NAMALWA (cell line): ENCODE measurements at regions not wholly inside any gene's neighbourhood (a gene's known extent, or its start where the extent isn't known, plus 50 kb on each side); places are given as distances from the start of the nearest gene placed in this dataset.
A peak's percentile ranks its signal among the peaks of the same experiment; 100 is the strongest.
"Not testable (repeated sequence)": the region's sequence is repeated elsewhere in the genome, so short reads cannot be mapped to it uniquely, and the experiment has no call there.

Source experiments
- DNase-seq: peaks from one replicate; pipeline ENCODE4 v3.0.0-alpha.2; 2015; ENCODE audit warnings: low spot score

DNA sequence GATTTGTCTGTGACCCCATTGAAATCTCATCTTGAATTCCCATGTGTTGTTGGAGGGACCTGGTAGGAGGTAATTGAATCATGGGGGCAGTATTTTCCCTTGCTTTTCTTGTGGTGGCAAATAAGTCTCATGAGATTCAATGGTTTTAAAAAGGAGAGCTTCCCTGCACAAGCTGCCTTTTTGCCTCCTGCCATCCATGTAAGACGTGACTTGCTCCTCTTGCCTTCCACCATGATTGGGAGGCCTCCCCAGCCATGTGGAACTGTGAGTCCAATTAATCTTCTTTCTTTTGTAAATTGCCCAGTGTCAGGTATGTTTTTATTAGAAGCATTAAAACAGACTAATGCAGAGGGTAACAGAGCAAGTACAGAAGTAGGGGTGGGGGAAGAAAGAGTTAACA, 1097.0 kb upstream of the ADGRB3 start:
- DNase-seq, result no peak

DNA sequence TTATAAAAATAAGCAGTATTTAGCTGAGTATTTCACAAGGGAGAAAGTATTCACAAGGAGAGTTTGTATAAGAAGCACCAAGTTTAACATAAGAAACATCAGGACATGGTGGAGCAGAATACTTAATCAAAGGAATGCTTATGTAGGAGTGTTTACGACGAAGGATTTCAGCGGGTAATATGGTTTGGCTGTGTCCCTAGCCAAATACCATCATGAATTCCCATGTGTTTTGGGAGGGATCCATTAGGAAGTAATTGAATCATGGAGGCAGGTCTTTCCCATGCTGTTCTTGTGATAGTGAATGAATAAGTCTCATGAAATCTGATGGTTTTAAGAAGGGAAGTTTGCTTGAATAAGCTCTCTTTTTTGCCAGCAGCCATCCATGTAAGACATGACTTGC, 1099.1 kb upstream of the ADGRB3 start:
- DNase-seq, result no peak

DNA sequence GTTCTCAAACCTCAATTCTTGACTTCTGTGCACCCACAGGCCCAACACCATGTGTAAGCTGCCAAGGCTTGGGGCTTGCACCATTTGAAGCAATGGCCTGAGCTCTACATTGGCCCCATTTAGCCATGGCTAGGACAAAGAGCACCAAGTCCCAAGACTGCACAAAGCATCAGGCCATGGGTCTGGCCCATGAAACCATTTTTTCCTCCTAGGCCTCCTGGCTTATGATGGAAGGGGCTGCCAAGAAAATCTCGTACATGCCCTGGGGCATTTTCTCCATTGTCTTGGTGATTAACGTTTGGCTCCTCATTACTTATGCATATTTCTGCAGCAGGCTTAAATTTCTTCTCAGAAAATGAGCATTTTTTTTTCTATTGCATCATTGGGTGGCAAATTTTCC, 1128.7 kb upstream of the ADGRB3 start:
- no peak for DNase-seq

DNA sequence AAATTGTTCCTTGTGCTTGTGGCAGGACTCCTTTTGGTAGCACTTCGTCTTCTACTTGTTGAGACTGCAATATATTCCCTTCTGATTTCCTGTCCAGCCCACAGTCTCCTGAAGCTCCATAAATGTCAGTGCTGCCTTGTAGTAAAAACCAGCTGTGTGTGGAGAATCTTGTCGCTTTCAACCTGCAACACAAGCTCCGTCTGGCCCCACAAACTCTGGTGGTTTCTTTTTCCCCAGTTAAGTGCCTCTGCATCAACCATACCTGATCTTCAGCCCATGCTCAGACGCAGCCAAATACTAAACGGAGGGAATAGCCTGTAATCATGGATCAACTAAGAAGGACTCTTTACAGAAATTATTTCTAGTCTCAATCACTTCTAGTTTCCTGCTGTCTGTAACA, 1133.3 kb upstream of the ADGRB3 start:
- DNase-seq, result no peak

DNA sequence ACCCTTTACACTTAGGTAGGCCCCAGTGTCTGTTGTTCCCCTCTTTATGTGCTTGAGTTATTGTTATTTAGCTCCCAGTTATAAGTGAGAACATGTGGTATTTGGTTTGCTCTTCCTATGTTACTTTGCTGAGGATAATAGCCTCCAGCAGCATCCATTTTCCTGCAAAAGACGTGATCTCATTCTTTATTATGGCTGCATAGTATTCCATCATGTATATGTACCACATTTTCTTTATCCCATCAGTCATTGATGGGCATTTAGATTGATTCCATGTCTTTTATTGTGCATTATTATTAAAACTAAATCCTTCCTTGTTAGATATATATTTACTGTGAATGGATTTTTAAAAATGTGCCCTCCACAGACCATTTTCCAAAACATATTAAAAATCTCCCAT, 1137.3 kb upstream of the ADGRB3 start:
- no peak for DNase-seq

DNA sequence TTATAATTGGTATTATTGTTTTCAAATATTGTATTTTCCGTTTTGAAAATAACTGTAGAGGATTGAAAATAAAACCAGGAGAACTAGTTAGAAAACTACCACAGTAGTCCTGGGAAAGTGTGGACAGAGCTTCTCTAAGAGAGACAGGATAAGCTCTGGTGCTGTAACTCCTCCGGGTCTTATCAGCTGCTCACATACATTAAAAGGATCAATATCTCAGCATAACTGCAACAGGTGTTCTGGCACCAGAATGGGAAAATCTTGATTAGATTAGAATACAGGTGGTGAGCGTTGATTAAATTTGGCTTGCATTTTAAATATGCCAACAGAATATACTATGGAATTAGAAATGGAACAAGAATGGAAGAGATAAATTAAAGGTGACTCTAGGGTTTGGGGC, 1138.9 kb upstream of the ADGRB3 start:
- DNase-seq, result no peak

DNA sequence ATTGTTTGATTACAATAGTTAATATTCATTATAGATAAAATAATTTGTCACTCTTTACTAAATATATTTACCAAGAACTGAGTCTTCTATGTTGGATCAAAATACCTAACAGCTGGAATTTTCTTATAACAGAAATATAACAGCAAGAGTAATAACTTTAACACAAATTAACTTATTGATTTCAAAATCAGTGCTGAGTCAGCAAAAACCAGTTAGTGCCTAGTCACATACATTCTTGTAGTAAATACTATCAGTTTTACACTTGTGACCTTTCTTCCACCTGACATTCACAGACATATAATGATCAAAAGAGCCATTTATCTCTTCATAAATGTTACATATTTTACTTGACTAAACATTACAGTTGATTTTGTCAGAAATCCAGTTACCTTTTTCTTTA, 1141.4 kb upstream of the ADGRB3 start:
- no peak for DNase-seq

DNA sequence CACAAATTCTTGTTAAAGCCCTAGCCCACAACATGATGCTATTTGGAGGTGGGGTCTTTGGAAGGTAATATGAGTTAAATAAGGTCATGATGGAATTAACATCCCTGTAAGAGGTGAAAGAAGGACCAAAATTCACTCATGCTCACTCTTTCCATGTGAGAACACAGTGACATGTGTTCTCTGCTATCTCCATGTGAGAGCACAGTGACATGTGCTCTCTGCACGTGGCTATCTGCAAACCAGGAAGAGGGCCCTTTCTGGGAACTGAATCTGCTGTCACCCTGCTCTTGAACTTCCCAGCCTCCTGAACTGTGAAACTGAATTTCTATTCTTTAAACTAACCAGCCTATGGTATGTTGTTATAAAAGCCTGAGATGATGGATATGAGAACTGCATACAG, 1159.4 kb upstream of the ADGRB3 start:
- no peak for DNase-seq

DNA sequence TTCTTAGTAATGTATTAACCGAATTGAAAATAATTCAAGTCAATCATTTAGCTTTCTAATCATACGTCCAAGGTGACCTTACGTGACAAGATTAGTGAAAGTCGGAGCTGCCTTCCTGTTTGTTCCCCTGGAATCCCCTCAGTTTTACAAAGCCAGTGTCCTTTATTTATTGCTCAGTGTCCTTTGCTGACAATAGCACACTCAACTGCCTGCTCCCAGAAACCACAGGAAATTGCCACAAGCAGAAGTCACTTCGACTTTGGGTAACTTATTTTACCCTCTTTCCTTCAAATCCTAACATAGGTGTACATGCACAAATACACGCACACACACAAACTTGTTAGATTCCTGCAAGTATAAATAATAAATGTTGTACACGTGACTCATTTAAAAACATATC, 1167.7 kb upstream of the ADGRB3 start:
- DNase-seq, result no peak

DNA sequence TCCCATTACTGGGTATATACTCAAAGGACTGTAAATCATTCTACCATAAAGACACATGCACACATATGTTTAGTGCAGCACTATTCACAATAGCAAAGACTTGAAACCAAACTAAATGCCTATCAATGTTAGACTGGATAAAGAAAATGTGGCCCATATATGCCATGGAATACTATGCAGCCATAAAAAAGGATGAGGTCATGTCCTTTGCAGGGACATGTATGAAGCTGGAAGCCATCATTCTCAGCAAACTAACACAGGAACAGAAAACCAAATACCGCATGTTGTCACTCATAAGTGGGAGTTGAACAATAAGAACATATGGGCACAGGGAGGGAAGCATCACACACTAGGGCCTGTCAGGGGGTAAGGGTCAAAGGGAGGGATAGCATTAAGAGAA, 1172.4 kb upstream of the ADGRB3 start:
- DNase-seq, result not testable (repeated sequence)

DNA sequence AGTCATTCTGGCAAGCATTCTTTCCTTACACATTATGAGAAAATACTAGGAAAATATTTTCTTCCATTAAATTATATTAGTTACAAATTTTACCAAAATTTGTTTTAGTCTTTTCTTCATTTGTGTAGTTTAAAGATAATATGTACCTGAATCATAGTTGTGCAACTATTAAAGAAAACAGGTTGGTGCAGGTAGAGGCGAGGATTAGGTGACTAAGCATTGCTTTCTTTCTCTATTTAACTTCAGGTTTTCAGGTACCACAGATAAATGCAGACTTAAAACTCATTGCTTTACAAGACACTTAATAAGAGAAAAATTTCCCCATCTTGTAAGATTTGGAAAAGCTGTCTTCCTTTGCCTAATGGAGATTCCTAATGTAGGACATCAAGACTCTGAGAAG, 1175.5 kb upstream of the ADGRB3 start:
- DNase-seq, result no peak

DNA sequence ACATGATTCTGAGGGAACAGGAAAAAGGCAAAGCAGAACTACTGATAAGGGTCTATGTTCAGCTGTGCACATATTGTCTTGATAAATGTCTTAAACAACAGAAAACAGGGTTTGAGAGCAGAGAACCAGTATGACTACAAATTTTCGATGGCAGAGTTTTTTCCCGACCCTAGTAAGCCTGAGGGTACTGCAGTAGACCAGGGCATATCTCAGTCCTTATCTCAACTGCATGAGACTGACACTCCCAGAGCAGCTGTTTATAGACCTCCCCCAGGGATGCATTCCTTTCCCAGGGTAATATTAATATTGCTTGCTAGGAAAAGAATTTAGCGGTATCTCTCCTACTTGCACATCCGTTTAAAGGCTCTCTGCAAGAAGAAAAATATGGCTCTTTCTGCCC, 1176.8 kb upstream of the ADGRB3 start:
- DNase-seq, result peak; percentile 8

DNA sequence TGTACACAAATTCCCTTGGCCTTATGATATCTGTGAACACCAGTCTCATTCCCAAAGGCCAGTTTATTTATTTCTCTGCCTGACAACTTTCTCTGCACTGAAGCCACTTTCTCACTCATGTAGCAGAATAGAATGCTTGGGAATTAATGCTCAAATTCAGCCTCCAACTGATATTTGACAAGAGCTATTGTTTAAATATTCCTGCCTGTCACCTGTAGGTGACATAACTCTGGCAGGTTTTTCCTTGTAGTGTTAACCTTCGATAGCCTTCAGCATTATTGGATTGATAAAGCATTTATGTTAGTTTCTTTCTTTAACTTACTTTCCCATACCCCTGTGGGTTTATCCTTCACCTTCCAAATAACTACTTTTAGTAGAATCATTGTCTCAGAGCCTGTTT, 1183.2 kb upstream of the ADGRB3 start:
- DNase-seq, result no peak

DNA sequence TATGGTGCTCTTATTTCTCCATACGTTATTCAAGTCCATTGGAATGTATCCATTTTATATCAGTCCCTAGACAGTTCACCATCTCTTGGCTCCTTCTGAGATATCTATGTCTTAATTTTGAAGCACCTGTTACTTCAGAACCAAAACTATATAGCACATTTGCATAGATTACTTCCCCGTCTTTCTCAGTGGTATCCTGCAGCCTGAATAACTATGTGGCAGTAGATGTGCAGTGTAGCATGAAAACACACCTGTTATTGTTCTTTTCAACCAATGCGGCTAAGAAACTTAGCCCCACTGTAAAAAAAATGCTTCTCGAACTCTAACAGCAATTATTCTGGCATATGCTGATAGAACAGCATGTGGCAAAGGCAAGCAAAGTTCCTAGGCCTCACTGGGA, 1184.4 kb upstream of the ADGRB3 start:
- peak; percentile 13 for DNase-seq

DNA sequence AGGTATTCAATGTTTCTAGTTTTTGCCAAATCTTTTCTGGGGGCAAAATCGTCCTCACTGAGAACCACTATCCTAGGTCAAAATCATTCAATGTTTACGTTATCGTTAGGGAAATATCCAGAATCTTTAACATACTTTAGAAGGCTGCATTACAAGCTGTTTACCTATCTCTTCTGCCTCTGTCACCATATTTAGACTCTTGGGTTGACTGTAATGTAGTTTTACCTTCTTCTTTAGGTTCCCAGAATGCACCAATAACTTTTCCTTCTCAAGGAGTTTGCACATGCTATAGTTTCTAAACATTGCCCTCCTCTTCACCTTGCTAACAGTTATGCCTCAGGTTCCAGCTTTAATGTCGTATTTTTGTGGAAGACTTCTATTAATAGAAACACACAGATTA, 1185.5 kb upstream of the ADGRB3 start:
- no peak for DNase-seq

DNA sequence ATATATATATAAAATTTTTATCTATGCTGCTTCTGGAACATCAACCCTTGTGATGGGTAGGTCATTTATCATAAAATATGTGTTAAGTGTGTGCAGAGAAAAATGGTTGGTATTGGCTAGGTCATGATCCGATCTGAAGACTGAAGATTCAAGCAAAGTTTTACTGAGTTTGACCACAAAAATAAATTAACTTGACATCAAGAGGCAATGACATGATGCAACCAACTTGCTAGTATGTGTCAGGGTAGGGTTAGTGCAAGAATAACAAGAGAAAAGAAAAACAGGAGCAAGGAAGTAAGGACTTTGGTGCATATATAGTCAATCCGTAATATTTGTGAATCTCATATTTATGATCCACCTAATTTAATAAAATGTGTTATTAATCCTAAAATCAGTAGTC, 1202.0 kb upstream of the ADGRB3 start:
- DNase-seq, result no peak

DNA sequence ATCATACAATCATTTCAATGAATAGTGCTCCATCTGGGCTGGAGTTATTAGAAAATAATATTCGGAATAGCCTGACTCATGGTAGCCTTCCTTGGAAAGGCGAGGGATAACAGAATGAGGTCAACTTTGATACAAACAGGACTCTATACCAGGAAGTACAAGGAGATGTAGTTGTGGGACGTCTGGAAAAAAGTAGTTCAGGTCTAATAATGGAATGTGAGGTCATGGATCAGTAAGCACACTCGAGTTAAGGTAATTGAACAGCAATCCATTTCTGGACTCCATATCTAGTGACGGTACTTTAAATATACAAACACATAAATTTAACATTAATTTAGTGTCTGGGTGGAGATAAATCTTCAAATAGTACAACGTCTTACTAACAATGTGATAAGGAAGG, 1204.0 kb upstream of the ADGRB3 start:
- no peak for DNase-seq

DNA sequence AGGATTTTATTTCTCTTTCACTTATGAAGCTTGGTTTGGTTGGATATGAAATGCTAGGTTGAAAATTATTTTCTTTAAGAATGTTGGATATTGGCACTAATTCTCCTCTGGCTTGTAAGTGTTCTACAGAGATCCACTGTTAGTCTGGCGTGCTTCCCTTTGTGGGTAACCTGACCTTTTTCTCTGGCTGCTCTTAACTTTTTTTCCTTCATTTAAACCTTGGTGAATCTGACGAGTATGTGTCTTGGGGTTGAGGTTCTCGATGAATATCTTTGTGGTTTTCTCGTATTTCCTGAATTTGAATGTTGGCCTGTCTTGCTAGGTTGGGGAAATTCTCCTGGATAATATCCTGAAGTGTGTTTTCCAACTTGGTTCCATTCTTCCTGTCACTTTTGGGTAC, 1208.4 kb upstream of the ADGRB3 start:
- DNase-seq, result not testable (repeated sequence)

DNA sequence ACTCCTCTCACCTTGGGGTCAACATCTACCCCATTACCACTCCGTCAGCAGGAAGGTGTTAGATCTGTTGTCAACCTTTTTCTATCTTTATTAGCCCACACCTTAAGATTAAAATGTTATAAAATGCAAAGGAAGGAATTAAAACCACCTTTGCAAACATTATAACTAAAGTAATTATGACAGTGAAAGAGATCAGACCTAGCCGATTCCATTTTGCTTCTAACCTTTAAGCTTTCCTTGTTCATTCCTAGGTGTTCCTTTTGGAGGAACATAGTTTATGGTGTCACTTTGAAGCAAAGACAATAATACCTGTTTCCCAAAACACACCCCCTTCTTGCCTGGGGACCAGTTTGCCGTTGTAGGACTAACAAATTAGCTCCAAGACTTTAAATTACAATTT, 1223.0 kb upstream of the ADGRB3 start:
- no peak for DNase-seq

DNA sequence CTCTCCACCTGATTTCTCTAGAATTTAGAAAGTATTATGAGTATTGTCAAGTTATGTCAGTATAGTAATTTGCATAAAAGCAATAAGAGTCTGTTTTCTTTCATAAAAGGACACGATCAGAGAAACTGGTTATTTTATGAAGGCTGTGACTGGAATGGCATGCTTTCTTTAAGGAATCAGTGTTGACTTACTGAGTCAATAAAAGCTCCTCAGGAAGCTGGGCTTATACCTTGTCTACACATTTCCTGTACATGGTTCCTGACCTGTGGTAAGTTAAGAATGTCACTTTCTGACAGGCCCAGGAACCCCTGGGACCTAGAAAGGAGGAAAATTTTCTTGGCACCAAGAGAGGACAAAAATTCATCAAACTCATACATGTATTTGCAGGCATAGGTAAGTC, 1224.0 kb upstream of the ADGRB3 start:
- DNase-seq, result no peak

DNA sequence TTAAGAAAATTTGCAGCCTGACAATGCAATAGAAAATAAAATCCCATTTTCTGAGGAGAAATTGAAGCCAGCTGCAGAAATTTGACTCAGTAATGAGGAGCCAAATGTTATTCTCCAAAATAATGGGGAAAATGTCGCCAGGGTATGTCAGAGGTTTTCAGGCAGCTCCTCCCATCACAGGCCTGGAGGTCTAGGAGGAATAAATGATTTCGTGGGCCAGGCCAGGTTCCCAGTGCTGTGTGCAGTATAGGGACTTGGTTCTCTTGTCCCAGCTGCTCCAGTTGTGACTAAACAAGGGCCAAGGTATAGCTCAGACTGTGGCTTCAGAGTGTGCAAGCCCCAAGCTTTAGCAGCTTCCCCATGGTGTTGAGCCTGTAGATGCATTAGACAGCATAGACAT, 1240.8 kb upstream of the ADGRB3 start:
- no peak for DNase-seq

DNA sequence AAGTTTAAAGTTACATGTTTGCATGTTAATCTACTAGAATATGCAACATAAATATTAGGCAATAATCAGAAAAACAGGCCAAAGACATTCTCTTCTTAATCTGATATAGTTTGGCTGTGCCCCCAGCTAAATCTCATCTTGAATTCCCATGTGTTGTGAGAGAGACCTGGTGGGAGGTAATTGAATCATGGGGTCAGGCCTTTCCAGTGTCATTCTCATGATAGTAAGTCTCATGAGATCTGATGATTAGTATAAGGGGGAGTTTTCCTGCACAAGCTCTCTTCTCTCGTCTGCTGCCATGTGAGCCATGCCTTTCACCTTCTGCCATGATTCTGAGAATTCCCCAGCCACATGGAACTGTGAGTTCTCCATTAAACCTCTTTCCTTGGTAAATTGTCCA, 1241.7 kb upstream of the ADGRB3 start:
- no peak for DNase-seq

DNA sequence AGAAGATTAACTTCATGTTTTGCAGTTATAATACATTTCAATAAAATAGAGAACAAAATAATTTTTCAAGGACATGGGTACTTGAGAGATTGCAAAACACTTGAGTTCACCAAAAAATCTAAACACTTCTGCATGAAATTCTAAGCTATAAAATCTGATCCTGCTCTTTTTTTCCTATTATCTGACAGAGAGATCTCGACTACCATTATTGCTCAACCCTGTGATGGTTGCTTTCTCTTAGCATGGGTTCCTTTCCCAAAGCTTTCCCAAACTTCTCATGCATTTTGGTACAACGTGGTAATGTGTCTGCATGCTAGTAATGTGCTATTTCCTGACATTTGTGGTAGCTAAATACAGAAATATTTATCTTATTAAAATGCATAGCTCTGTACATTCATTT, 1243.1 kb upstream of the ADGRB3 start:
- DNase-seq, result no peak

DNA sequence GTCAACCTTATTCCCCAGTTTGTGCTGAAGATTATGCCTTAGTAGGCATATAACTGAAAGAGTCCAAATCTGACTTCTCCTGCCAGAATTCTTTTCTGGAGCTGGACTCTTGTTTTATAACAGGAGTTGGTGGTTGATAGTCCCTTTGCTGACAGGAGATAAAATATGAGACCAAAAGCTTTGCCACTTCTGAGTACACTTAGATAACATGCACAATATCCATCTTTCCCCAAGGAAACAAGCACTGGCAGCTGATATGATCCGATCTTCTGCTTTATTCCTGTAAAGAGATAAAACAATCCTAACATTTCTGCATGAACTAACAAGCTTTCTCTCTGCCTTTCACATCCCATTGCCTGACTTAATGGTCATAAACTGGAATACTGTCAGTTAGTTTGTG, 1265.4 kb upstream of the ADGRB3 start:
- DNase-seq, result no peak

DNA sequence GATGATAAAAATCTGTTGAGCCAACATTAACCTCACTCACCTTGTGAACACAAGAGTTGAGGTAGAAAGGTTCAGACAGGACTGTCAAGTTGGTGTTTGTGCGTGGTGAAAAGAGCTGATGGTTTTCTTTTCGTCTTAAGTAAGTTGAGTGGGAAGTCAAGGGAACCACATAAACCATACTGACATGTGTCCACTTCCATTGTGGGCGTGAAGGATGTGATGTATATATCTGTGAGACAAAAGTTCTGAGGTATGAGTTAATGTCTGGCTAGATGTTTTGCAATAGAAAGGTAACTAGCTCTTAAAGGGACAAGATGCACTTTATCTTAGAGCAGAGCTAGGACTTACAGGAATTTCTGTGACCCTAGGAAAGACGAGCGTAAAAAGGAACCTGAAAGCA, 1272.1 kb upstream of the ADGRB3 start:
- DNase-seq, result no peak

DNA sequence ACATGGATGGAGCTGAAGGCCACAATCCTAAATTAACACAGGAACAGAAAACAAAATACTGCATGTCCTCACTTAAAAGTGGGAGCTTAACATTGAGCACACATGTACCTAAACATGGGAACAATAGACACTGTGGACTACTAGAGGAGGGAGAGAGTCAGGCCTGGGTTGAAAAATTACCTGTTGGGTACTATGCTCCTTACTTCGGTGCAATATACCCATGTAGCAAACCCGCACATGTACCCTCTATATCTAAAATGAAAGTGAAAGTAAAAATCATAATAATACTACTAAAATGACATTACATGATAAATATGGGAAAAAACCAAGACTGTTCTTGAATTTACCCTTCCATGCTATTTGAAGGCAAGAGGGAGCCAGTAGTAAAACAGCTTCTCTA, 1273.8 kb upstream of the ADGRB3 start:
- DNase-seq, result no peak
